Upper lobe of left lung (tissue), 6 donors: ENCODE measurements at regions not wholly inside any gene's neighbourhood (a gene's known extent, or its start where the extent isn't known, plus 50 kb on each side); places are given as distances from the start of the nearest gene placed in this dataset.

Source experiments
- ATAC-seq, 2 donors: fragments of 200-7000 bp; cut with Tn5 transposase; one replicate each; pipeline ENCODE4 v1.9.1; 2022; ENCODE audit warnings: mild to moderate bottlenecking in 2 of 2, moderate library complexity in 2 of 2; ENCODE audit not compliant: low FRiP score in 2 of 2
- DNase-seq, 2 donors: peaks; one replicate each; pipeline ENCODE4 v3.0.0-alpha.2; 2019 to 2020
- H3K27ac ChIP-seq, 4 donors: fragments of 200-600 bp; sonication (generic); one replicate each; pipeline ENCODE4 v1.5.1; 2016 to 2019
- H3K27me3 ChIP-seq, 4 donors: fragments of 200-600 bp; sonication (generic); one replicate each; pipeline ENCODE4 v1.5.1; 2017 to 2019
- H3K36me3 ChIP-seq, 4 donors: fragments of 200-600 bp; sonication (generic); one replicate each; pipeline ENCODE4 v1.5.1; 2016 to 2019
- H3K4me1 ChIP-seq, 4 donors: fragments of 200-600 bp; sonication (generic); one replicate each; pipeline ENCODE4 v1.5.1; 2018 to 2019
- H3K4me3 ChIP-seq, 4 donors: fragments of 200-600 bp; sonication (generic); one replicate each; pipeline ENCODE4 v1.5.1; 2017 to 2019; ENCODE audit warnings: mild to moderate bottlenecking in 2 of 4, moderate library complexity in 1 of 4
- H3K9me3 ChIP-seq, 4 donors: fragments of 200-600 bp; sonication (generic); one replicate each; pipeline ENCODE4 v1.5.1; 2018 to 2019
- EP300 ChIP-seq, 4 donors: sonication (generic); formaldehyde crosslinking; IDR thresholded peaks; one replicate each; pipeline ENCODE4 v1.5.1; 2017; ENCODE audit warnings: antibody characterized with exemption in 4 of 4, control low read depth in 2 of 4
- POLR2A ChIP-seq, 4 donors: fragments of 450-650 bp; IDR thresholded peaks; one replicate each; pipeline ENCODE4 v1.5.1; 2016 to 2017; ENCODE audit warnings: antibody characterized with exemption in 4 of 4, mild to moderate bottlenecking in 2 of 4
- POLR2AphosphoS5 ChIP-seq, 2 donors: sonication (generic); formaldehyde crosslinking; IDR thresholded peaks; one replicate each; pipeline ENCODE4 v1.5.1; 2017; ENCODE audit warnings: antibody characterized with exemption in 2 of 2
- WGBS, 2 donors: methylation state at CpG; one replicate each; pipeline ENCODE4 v1.1.5; 2017 to 2018; 5-methylcytosine and 5-hydroxymethylcytosine counted together
- TF ChIP-seq, protein P1 (sequence below), 6 experiments: fragments of 450-650 bp in 4 of 6; fragments of 200-600 bp in 2 of 6; sonication (generic) in 2 of 6; IDR thresholded peaks; one replicate each; pipeline ENCODE4 v1.5.1; 2016 to 2019; ENCODE audit warnings: antibody characterized with exemption in 6 of 6
- donor health status: DM: no; HTN: no; CAD: no; lungs with moderate emphysema.
- donor health status: DM: no; HTN: yes; CAD: no; lungs with severe emphysema.

GRCh38 chr22:35189559-35189958, 67.7 kb upstream of the HMGXB4 start:
- Histone ChIP-seq H3K4me3 (no peak overlapping the region), H3K4me1 (no peaks in the 10 kb centered on the region), H3K9me3 (peaks cover 5 to 19% (median 10%) of the 10 kb centered on the region in 4 donors), H3K36me3 (no peaks in the 10 kb centered on the region), H3K27ac (no peak overlapping the region), H3K27me3 (no peaks in the 10 kb centered on the region)
- no peak for ATAC-seq
- no peak for TF ChIP-seq EP300 (IDR thresholded peaks at IDR 0.05)
- TF ChIP-seq POLR2A (IDR thresholded peaks at IDR 0.05) = no peak
- TF ChIP-seq, protein P1, sequence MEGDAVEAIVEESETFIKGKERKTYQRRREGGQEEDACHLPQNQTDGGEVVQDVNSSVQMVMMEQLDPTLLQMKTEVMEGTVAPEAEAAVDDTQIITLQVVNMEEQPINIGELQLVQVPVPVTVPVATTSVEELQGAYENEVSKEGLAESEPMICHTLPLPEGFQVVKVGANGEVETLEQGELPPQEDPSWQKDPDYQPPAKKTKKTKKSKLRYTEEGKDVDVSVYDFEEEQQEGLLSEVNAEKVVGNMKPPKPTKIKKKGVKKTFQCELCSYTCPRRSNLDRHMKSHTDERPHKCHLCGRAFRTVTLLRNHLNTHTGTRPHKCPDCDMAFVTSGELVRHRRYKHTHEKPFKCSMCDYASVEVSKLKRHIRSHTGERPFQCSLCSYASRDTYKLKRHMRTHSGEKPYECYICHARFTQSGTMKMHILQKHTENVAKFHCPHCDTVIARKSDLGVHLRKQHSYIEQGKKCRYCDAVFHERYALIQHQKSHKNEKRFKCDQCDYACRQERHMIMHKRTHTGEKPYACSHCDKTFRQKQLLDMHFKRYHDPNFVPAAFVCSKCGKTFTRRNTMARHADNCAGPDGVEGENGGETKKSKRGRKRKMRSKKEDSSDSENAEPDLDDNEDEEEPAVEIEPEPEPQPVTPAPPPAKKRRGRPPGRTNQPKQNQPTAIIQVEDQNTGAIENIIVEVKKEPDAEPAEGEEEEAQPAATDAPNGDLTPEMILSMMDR (IDR thresholded peaks at IDR 0.05) = no peak
- no peak for TF ChIP-seq POLR2AphosphoS5 (IDR thresholded peaks at IDR 0.05)
- DNase-seq = no peak

DNA sequence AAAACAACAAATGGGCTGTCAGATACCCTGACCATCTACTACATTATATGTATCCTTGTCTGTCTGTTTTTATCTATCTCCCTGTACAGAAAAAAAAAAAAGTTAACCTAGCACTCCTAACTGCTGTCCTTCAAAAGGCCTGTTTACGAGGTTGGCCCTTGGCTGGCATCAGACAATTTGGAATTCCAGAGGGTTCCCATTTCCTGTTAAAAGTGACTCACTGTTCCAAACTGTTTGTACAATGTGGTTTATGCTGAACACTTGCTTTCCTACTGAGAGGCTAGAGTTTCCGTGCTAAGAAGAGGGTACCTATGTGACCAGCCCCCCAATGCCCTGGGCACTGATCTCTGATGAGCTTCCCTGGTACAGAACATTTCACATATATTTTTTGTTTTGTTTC, 65.9 kb upstream of the HMGXB4 start:
- 41 to 55% methylated on average over 2 of the region's 2 CpGs for WGBS, 2 donors
- Histone ChIP-seq H3K36me3 (no peaks in the 10 kb centered on the region), H3K27me3 (no peaks in the 10 kb centered on the region), H3K4me1 (no peaks in the 10 kb centered on the region), H3K4me3 (no peak overlapping the region), H3K9me3 (peaks cover 5 to 19% (median 10%) of the 10 kb centered on the region in 4 donors), H3K27ac (no peak overlapping the region)
- no peak for DNase-seq
- TF ChIP-seq POLR2A (IDR thresholded peaks at IDR 0.05) (no peak), EP300 (IDR thresholded peaks at IDR 0.05) (no peak), POLR2AphosphoS5 (IDR thresholded peaks at IDR 0.05) (no peak)
- TF ChIP-seq, protein P1 (IDR thresholded peaks at IDR 0.05) = no peak
- ATAC-seq = no peak

- H3K36me3 ChIP-seq = no peaks in the 10 kb centered on the region
- H3K27ac ChIP-seq = no peak overlapping the region
- TF ChIP-seq EP300 (IDR thresholded peaks at IDR 0.05) (no peak), POLR2A (IDR thresholded peaks at IDR 0.05) (no peak), POLR2AphosphoS5 (IDR thresholded peaks at IDR 0.05) (no peak)
- TF ChIP-seq, protein P1 (IDR thresholded peaks at IDR 0.05) = no peak
- H3K27me3 ChIP-seq = no peaks in the 10 kb centered on the region
- no peak overlapping the region for H3K4me3 ChIP-seq
- WGBS, 2 donors = 86 to 87% methylated on average over 8 of the region's 8 CpGs
- no peaks in the 10 kb centered on the region for H3K4me1 ChIP-seq
- peaks cover 5 to 19% (median 10%) of the 10 kb centered on the region in 4 donors for H3K9me3 ChIP-seq
- DNase-seq (no peak), ATAC-seq (no peak)
Observed at GRCh38 chr22:35192129-35192918, 65.0 kb upstream of the HMGXB4 start.

- Histone ChIP-seq H3K4me3 (no peak overlapping the region), H3K9me3 (peaks cover 0 to 4% (median under 1%) of the 10 kb centered on the region in 4 donors), H3K27me3 (no peaks in the 10 kb centered on the region), H3K36me3 (no peaks in the 10 kb centered on the region), H3K27ac (no peak overlapping the region), H3K4me1 (no peaks in the 10 kb centered on the region)
- no peak for TF ChIP-seq POLR2AphosphoS5 (IDR thresholded peaks at IDR 0.05)
- TF ChIP-seq EP300 (IDR thresholded peaks at IDR 0.05) = no peak
- TF ChIP-seq POLR2A (IDR thresholded peaks at IDR 0.05) = no peak
- TF ChIP-seq, protein P1 (IDR thresholded peaks at IDR 0.05) = no peak
- 77 to 84% methylated on average over 15 of the region's 15 CpGs for WGBS, 2 donors
- no peak for DNase-seq
- no peak for ATAC-seq
Observed at GRCh38 chr22:35195226-35195625, 62.1 kb upstream of the HMGXB4 start.

GRCh38 chr22:35195821-35196220, 61.5 kb upstream of the HMGXB4 start:
- TF ChIP-seq EP300 (IDR thresholded peaks at IDR 0.05) (no peak), POLR2A (IDR thresholded peaks at IDR 0.05) (no peak), POLR2AphosphoS5 (IDR thresholded peaks at IDR 0.05) (no peak)
- TF ChIP-seq, protein P1 (IDR thresholded peaks at IDR 0.05) = no peak
- DNase-seq = no peak
- Histone ChIP-seq H3K27me3 (no peaks in the 10 kb centered on the region), H3K4me1 (no peaks in the 10 kb centered on the region), H3K4me3 (no peak overlapping the region), H3K27ac (no peak overlapping the region), H3K9me3 (peaks cover 0 to 2% (median 0%) of the 10 kb centered on the region in 4 donors), H3K36me3 (no peaks in the 10 kb centered on the region)
- ATAC-seq = no peak
- WGBS, 2 donors = 82 to 84% methylated on average over 4 of the region's 4 CpGs
